ENCODE measurements at regions not wholly inside any gene's neighbourhood (a gene's known extent, or its start where the extent isn't known, plus 50 kb on each side); places are given as distances from the start of the nearest gene placed in this dataset.

- DNase-seq, result no peak
Measured at GRCh38 chr7:46026741-46027140, 105.7 kb upstream of the IGFBP3 start.

DNA sequence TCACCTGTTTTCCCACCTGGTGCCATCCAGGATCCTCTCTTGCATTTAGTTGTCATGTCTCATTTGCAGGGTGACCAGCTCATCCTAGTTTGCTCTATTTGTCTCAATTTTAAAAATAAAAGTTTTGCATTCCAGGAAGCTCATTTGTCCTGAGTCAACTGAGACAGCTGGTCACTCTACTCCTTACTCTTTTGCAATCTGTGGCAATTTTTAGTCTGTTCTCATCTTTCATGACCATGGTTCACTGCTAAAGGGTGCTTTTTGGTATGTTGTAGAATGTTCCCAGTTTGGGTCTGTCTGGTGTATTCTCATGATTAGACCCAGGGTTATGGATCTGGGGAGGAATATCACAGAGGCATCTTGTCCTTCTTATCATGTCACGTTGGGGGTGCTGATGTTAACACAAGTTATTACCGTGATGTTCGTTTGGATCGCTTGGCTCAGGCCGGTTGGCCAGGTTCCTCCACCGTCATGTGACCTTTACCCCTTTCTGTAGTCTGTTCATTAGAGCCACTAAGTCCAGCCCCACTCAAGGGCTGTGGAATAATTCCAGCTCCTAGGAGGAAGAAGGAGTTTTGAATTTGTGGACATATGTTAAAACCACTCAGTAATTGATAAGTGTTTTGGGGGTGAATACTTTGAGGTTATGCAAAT lies 103.3 kb upstream of the IGFBP3 start:
- no peak for DNase-seq

DNA sequence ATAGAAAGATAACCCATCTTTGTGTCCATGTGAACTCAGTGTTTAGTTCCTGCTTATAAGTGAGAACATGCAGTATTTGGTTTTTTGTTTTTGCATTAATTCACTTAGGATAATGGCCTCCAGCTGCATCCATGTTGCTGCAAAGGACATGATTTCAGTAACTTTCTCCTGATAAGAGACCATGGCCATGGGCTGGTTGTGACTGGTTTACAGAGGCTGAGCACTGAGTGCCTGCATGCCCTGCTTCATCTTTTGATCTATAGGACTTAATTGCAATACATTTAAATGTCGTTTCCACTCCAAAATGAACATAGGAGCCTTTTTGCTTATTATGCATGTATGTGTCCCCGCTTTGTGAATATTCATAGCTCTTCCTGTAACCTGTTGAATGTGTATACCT lies 101.3 kb upstream of the IGFBP3 start:
- DNase-seq, result no peak

GRCh38 chr7:46015107-46015868 lies 94.2 kb upstream of the IGFBP3 start:
- no peak for DNase-seq

DNA sequence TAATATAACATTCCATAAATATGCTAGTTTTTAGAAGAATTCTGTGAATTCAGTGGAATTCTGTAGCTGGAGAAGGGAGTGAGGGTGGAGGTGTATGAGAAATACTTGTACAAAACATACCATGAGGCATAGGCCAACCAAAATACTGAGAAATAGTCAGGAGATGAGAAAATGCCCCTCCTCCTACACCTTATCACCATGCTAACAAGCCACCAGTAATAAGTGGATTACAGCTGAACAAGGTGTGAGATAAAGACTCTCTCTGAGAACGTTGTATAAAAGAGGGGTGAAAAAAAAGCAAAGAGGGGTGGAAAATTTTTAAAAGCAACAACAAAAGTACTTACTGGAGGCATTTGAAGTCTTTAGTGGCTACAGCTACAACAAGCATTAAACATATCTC lies 90.4 kb upstream of the IGFBP3 start:
- DNase-seq, result no peak

DNA sequence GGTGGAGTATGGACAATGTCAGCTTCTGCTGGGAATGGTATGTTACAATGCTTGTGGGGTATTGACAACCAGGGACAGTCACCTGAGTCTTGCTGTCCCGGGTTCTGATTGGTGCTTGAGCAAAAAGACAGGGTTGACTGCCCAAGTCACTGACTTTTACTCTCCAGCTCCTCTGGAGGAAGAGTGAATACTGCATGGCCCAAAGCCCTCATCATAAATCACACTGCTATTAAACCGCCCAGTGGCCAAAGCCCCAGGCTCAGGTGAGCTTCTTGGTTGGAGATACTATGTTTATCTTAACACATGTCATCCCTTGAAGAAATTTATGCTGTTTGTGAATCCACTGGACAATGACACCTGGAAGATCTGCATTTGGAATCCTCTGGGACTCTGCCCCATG lies 90.0 kb upstream of the IGFBP3 start:
- DNase-seq, result no peak

GRCh38 chr7:46009211-46009610 lies 88.1 kb upstream of the IGFBP3 start:
- no peak for DNase-seq

DNA sequence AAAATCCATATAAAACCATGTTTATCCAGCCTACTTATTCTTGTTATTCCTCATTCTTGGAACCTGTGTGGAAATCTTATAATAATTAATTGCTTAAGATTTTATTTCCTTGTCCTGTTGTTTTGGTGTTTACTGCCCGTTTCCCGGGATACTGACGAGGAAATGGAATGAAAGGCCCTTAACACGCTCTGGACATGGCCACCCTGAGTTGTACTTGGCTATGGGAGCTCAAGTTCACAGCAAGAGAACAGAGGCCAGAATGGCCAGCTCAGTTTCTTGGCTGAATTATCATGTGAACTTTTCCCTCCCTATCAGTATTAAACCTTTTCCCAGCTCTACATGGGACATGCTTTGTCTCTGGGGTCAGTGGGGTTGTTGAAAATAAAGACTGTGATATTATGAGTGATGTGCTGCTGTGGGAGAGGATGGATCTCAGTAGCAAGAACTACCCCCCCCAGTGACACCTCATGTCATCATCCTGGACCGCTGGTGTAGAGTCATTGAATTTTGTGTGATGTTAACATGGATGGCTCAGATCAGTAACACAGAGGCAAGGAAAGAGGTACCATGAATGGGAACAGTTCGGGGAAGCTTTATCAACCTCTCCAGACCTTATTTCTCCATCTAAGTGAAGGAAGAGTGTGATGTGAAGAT lies 87.0 kb upstream of the IGFBP3 start:
- DNase-seq, result no peak

DNA sequence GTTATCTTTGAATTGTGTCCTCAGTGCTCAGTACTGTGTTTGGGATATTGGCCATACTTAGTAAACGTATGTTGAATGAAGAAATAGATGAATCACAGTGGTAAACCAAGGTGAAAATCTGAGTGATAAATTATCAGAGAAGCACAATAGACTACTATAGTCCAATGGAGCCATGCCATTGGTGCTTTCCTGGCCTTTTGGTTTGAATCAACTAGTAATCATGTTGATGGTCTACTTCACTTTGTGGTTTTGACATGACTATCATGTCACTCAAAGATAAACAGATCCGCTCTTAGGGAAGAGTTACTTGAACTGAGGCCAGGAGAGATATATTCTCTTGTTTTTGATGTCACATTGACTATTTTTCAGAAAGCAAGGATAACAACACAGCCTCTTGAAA lies 86.1 kb upstream of the IGFBP3 start:
- DNase-seq, result no peak

GRCh38 chr7:46006723-46007122 lies 85.7 kb upstream of the IGFBP3 start:
- DNase-seq, result no peak

DNA sequence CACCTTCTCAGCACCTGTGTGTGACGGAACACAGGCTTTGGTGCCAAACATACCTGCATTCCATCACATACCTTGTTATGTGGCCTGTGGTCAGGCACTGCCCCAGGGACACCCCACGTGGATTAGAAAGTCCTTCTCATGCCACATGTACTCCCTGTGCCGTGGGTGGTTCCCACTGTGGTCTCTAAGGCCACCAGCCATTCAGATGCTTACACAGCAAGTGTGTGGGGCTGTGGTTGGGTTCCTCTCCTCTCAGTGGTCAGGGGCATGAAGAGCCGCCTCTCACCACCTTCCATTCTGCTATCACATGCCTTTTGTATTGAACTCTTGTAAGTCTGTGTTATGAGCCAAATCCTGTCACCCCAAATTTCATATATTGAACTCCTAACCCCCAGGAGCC lies 85.1 kb upstream of the IGFBP3 start:
- DNase-seq, result no peak

GRCh38 chr7:46004965-46005364 lies 83.9 kb upstream of the IGFBP3 start:
- DNase-seq, result no peak

DNA sequence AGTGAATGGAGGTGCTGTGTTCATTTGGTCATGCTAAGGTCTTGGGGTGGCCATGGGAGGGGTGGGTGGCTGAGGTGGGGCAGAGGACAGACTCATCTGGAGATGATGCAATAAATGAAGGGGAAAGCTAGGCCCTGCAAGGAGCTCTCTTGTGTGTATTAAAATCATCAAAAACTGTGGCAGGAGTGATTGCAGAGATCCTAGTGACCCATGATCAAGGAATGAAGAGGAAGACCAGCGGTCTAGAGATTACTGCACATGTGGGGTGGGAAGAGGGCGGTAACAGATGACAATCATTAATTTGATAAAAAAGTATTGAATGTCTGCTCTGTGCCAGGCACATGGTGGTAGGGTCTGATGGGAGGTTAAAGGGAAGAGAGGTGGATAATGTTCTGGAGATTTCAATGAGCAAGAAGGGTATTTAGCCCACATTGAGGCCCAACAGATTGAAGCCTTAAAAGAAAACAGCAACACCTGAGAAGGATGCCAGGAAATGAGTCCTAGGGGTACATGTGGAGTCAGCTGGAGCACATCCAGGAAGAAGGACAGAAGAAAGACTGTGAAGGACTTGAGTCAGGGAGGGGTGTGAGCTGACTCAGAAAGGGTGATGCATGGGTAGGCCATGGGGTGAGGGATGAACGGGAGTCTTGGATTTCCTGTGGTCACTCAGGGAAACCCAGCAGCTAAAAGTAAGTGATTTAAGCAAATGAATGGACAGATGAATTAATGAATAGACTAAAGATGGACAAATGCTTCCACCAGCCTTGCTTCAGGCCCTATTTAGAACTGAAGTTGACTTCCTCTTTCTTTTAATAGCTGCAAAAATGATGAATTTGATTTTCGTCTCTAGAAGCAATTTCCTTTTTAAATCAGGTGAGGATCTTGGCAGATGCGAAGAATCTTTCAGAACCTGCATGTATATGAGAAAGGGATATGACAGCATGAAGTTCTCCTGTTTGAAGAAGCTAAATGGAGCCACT lies 83.1 kb upstream of the IGFBP3 start:
- no peak for DNase-seq

- no peak for DNase-seq
Measured at GRCh38 chr7:46003161-46003560, 82.1 kb upstream of the IGFBP3 start.

DNA sequence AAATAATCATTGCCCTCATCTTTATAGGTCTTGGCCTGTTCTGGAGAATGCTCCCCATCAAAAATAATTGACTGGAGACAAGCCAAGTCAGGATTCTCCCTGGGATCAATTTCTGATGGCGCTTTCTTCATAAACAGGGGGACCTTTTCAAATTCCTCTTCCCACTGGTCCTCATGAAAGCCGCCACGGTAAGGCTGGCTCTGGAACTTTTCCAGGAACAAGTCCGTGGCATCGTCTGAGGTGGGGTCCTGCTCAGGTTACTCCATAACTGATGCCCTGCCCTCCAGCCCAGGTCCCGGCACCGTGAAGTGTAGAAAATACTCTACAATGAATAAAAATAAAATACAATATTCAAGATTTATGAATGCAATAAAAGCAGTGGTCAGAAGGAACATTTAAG lies 79.4 kb upstream of the IGFBP3 start:
- DNase-seq, result no peak

DNA sequence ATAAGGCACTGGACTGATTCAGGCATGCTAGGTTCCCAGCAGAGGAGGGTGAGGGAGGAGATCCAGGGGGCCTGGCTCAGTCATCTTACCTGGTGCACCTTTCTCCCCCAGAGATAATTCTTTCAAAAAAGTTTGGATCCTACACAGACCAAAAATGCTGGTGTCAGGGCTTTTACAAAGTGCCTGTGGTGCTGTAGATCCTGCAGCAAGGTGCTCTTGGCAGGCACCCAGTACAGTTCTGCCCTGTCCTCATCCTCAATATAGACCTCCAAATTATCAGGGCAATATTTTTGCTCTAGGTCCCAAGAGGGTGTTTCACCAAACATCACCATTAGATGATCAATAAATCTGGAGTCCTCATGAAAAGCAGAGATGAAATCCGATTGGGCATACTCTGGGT lies 78.5 kb upstream of the IGFBP3 start:
- no peak for DNase-seq

DNA sequence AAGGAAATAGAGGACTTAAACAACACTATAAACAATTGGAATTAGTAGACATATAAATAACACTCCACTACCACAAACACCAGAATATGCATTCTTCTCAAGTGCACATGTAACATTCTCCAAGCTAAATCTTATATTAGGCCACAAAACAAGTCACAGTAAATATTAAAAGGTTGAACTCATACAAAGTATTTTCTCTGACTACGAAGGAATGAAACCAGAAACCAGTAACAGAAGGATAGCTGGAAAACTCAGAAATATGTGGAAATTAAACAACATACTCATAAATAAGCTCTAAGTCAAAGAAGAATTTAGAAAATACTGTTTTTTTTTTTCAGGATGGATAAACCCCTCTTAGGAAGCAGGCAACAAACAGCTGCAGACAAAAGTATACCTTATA lies 77.4 kb upstream of the IGFBP3 start:
- DNase-seq, result no peak

- DNase-seq, result no peak
Measured at GRCh38 chr7:45993621-45994020, 72.5 kb upstream of the IGFBP3 start.

- no peak for DNase-seq
Measured at GRCh38 chr7:45992826-45993225, 71.8 kb upstream of the IGFBP3 start.

- no peak for DNase-seq
Measured at GRCh38 chr7:45990276-45990675, 69.2 kb upstream of the IGFBP3 start.

- DNase-seq, result no peak
Measured at GRCh38 chr7:45988405-45989057, 67.5 kb upstream of the IGFBP3 start.

DNA sequence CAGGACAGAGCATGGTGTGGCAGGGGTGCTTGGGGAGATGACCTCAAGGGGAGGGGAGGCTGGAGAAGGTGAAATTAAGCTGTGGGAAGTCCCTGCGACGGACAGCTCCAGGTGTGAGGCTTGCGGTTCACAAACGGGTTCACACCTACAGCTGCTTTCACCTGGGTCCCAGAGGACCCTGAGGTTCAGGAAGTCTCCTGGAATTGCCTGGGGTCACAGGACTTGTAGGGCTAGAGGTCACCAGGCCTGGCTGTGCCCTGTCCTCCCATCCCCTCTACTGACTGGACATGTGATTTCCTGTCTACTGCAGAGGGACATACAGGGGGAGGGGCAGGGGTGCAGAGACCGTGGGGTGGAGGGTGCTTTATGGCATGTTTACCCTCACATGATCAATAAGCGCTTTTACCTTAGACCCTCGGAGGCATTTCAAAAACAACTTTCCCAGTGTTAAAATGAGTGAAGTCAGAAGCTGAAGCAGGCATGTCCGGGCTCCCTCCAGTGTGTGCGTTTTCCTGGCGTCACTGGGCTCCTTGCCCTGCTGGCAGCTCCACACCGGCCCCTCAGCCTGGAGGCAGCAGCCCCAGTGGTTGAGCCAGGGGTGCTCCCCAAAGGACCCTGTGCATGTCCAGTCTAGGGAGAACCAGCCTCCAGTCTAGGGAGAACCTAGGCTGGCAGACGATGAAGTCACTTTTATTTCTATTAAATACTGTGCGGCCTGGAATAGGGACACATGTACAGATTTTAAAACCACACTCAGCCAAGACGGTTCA lies 66.6 kb upstream of the IGFBP3 start:
- DNase-seq, result no peak
